Activated naive CD4-positive, alpha-beta T cell treated with anti-CD3 and anti-CD28 coated beads, Interleukin-2, amount 50 U/mL, for 24 hours (primary cell): ENCODE measurements at regions not wholly inside any gene's neighbourhood (a gene's known extent, or its start where the extent isn't known, plus 50 kb on each side); places are given as distances from the start of the nearest gene placed in this dataset.
A peak's percentile ranks its signal among the peaks of the same experiment; 100 is the strongest.
"Not testable (repeated sequence)": the region's sequence is repeated elsewhere in the genome, so short reads cannot be mapped to it uniquely, and the experiment has no call there.

Experiments
- H3K27ac Mint-ChIP-seq: one replicate; pipeline ENCODE4 v1.8.0; 2021; ENCODE audit warnings: mild to moderate bottlenecking, mixed read lengths
- H3K27me3 Mint-ChIP-seq: one replicate; pipeline ENCODE4 v1.8.0; 2021; ENCODE audit warnings: mixed read lengths
- H3K36me3 Mint-ChIP-seq: one replicate; pipeline ENCODE4 v1.8.0; 2021; ENCODE audit warnings: mixed read lengths
- H3K4me1 Mint-ChIP-seq: one replicate; pipeline ENCODE4 v1.8.0; 2021; ENCODE audit warnings: mixed read lengths
- H3K4me3 Mint-ChIP-seq: one replicate; pipeline ENCODE4 v1.8.0; 2021; ENCODE audit warnings: mild to moderate bottlenecking, mixed read lengths
- H3K9me3 Mint-ChIP-seq: one replicate; pipeline ENCODE4 v1.8.0; 2021; ENCODE audit warnings: mixed read lengths

DNA sequence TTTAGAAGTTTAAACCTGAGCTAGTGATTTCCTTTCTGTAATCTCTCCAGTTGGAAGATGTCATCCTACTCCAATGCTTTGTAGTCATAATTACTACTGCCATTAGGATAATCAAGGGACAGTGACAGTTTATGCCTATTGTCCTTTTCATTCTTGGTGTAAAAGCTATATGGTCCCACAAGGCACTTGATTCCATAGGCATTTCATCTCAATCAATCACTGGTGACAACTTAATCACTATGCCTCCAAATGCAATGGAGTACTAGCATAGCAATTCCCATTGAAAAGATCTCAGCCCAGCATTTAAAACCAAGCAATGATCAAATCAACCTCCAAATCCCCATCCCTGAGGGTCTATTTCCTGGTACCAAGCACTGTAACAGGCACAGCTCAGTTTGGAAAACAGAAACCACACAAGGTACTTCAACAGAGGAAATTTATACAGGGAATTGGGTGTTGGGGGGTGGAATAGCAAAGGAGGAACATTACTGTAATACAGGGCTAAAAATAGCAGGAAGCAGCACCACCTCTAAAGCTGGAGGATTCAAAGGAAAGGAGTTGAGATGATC, 51.0 kb downstream of the FHIP2A start:
- Mint-ChIP-seq H3K9me3 (no peaks in the 10 kb centered on the region), H3K36me3 (peaks cover 1% of the 10 kb centered on the region), H3K27me3 (peaks cover 16% of the 10 kb centered on the region), H3K27ac (no peak overlapping the region), H3K4me3 (no peak overlapping the region), H3K4me1 (peaks cover 6% of the 10 kb centered on the region)

DNA sequence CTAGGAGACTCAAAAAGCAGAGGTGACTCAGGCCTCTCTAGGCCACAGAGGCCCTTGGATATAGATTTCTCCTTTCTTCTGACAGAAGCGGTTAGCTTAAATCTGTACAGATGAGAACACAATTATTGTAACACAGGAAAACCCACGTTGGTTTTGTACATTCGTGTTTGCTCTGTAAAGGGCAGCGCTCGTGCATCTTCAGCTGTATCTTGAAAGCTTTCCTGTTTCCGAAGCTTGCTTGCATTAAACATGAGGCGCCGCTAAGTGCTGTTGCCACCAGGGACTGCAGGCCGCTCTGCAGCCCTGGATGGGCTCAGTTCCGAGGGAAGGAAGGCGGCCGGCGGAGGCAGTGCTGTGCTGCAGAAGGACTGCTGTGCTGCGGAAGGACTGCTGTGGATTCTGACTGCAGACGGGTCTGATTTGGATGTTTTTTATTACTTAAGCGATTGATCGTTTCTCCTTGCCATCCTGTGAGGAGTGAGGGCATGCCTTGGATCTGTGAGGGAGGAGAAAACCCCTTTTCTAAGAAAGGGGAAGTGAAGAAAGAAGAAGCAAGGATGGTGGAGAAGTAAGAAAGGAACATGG, 53.3 kb downstream of the FHIP2A start:
- peak overlapping the region; percentile 68 for H3K27ac Mint-ChIP-seq
- H3K4me3 Mint-ChIP-seq, result no peak overlapping the region
- peaks cover 6% of the 10 kb centered on the region for H3K4me1 Mint-ChIP-seq

DNA sequence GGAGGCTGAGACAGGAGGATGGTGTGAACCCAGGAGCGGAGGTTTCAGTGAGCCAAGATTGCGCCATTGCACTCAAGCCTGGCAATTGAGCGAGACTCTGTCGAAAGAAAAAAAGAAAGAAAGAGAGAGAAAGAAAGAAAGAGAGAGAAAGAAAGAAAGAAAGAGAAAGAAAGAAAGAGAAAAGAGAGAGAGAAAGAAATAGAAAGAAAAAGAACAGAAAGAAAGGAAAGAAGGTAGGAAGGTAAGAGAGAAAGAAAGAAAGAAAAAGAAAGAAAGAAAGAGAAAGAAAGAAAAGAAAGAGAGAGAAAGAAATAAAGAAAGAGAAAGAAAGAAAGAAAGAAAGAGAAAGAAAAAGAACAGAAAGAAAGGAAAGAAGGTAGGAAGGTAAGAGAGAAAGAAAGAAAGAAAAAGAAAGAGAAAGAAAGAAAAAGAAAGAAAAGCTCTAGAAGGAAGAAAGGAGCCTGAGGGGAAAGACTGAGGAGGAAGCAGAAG, 54.1 kb downstream of the FHIP2A start:
- not testable (repeated sequence) for H3K4me1 Mint-ChIP-seq, H3K27ac Mint-ChIP-seq, H3K9me3 Mint-ChIP-seq, H3K4me3 Mint-ChIP-seq, H3K36me3 Mint-ChIP-seq
- peaks cover 26% of the 10 kb centered on the region for H3K27me3 Mint-ChIP-seq

More for the DNA sequence above, 53.3 kb downstream of the FHIP2A start:
- H3K9me3 Mint-ChIP-seq, result no peaks in the 10 kb centered on the region
- peaks cover 1% of the 10 kb centered on the region for H3K36me3 Mint-ChIP-seq
- peaks cover 26% of the 10 kb centered on the region for H3K27me3 Mint-ChIP-seq

DNA sequence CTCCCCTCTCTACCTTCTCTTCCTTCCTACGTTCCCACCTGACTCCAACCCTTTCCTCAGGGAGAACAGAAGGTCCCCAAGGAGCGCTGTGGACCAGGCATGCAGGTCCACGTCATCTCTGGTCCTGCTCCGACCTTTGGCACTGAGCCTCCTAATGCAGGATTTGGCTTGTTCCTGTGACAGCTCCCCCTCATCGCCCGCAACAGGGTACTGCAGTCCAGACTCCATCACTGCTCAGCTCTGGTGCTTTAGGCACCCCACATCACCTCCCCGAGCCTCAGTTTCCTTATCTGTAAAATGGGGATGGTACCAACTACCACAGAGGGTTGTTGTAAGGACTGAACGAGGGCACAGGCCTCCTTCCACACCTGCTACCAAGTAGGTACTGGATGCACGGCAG, 54.6 kb downstream of the FHIP2A start:
- Mint-ChIP-seq H3K36me3 (peaks cover 1% of the 10 kb centered on the region), H3K9me3 (no peaks in the 10 kb centered on the region), H3K4me3 (no peak overlapping the region), H3K27me3 (peaks cover 26% of the 10 kb centered on the region), H3K27ac (no peak overlapping the region), H3K4me1 (peaks cover 6% of the 10 kb centered on the region)

DNA sequence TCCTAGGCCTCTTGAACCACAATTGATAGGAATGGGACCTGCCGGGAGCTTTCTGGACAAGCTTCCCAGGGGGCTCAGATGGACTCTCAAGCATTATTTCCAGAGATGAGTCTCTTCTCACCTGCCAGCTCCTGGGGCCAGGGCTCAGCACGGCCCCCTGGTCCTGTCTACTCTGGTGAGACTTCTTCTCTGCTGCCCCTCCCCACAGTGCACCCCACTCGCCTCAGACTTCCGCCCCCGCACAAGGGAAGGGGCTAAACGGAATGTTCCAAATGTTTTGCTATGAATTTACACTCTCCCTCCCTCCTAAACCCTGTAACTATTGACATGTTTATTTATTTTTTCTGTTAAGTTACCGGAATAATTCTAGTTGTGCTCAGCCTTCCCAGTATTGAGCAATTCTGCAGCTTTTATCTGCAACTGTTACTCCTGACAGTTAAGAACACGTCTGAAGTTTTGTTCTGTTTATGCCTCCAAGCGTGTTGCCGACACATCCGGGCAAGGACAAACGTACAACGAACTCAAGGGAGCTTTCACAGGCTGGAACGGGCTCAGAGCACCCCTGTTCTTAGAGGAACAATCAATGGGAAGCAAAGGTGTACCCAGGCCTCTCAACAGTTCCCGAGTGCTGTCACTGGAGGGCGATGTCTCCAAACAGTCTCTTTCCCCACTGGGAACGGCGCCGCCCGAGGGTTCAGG, 55.2 kb downstream of the FHIP2A start:
- H3K9me3 Mint-ChIP-seq, result no peaks in the 10 kb centered on the region
- H3K27ac Mint-ChIP-seq, result no peak overlapping the region
- peaks cover 22% of the 10 kb centered on the region for H3K27me3 Mint-ChIP-seq
- peaks cover 1% of the 10 kb centered on the region for H3K36me3 Mint-ChIP-seq
- peaks cover 6% of the 10 kb centered on the region for H3K4me1 Mint-ChIP-seq
- H3K4me3 Mint-ChIP-seq, result no peak overlapping the region

DNA sequence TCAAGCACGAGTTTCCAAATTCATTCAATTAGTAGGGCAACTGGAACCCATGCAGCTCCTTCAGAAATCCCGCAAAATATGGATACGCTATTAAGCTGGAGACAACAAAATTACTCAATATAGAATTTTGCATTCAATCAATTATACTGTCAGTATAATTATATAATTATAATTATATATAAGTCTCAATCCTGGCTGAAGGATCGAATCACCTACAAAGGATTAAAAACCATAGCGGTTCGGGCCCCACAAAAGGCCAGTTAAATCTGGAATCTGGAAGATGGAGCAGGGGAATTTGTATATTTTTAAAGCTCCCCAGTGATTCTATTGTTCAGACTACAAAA, 55.7 kb downstream of the FHIP2A start:
- Mint-ChIP-seq H3K4me1 (peaks cover 6% of the 10 kb centered on the region), H3K9me3 (no peaks in the 10 kb centered on the region), H3K27ac (no peak overlapping the region), H3K4me3 (no peak overlapping the region), H3K27me3 (peaks cover 22% of the 10 kb centered on the region), H3K36me3 (peaks cover 1% of the 10 kb centered on the region)

DNA sequence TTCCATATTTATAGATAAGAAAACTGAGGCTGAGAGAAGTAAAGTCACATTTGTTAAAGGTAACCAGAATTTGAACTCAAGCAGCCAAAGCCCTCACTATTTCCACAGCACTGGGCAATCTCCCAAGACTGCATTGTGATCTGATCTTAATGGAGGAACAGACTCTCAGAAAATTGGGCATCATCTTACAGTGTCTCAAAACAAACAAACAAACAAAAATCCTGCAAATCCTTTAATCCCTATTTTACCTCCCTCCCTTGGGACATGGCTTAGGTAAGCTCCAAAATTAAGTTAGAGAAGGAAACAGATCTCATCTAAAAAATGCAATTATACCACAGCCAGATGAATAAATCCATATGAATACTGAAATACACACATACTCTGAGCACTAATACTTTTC, 57.5 kb downstream of the FHIP2A start:
- Mint-ChIP-seq H3K27ac (no peak overlapping the region), H3K36me3 (peaks cover 1% of the 10 kb centered on the region), H3K4me1 (peaks cover 6% of the 10 kb centered on the region), H3K27me3 (peaks cover 20% of the 10 kb centered on the region), H3K4me3 (no peak overlapping the region), H3K9me3 (no peaks in the 10 kb centered on the region)

DNA sequence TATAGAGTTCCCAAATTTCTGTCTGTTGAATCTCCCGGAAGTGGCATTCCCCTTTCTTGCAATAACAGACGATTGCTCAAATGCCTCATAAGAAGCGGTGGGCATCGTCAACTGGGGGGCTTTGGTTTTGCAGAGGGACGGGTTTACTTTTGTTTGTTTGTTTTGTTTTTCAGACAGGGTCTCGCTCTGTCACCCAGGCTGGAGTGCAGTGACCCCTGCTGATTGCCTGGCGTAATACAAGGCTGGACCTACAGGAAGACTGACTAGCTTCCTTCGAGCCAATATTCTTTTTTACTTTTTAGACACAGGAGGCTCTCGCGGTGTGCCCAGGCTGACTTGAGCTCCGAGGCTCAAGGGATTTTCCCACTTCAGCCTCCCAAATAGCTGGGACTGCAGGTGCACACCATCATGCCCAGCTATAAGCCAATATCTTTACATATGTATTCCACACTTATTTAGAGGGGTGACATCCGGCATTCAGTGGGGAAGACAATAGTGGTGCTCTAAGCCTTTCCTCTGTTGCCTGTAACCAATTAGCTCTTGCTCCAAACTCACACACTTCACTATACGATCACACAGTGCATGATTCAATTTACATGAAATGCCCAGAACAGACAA, 58.1 kb downstream of the FHIP2A start:
- H3K4me3 Mint-ChIP-seq, result no peak overlapping the region
- peaks cover 1% of the 10 kb centered on the region for H3K36me3 Mint-ChIP-seq
- H3K4me1 Mint-ChIP-seq, result peaks cover 6% of the 10 kb centered on the region
- peaks cover 20% of the 10 kb centered on the region for H3K27me3 Mint-ChIP-seq
- no peak overlapping the region for H3K27ac Mint-ChIP-seq
- H3K9me3 Mint-ChIP-seq, result no peaks in the 10 kb centered on the region

DNA sequence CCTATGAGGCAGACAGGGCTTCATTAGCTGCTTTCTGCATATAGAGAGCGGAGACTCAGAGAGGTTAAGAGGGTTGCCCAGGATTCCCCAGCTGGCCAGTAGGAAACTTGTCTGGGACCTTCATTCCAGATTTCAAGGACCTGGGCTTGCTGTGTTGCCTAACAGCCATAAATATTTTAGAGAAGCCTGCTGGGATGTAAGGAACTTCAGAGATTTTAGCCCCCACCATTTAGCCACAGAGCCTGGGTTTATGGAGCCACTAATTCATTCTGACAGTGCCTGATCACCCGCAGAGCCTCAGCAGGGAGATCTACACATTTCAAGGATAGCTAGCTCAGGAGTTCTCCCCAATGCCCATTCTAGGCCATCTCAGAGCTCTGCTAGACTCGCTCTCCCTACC, 56.6 kb upstream of the TRUB1 start:
- Mint-ChIP-seq H3K9me3 (no peaks in the 10 kb centered on the region), H3K4me3 (no peak overlapping the region), H3K36me3 (no peaks in the 10 kb centered on the region), H3K27me3 (peaks cover 12% of the 10 kb centered on the region), H3K4me1 (no peaks in the 10 kb centered on the region), H3K27ac (no peak overlapping the region)

DNA sequence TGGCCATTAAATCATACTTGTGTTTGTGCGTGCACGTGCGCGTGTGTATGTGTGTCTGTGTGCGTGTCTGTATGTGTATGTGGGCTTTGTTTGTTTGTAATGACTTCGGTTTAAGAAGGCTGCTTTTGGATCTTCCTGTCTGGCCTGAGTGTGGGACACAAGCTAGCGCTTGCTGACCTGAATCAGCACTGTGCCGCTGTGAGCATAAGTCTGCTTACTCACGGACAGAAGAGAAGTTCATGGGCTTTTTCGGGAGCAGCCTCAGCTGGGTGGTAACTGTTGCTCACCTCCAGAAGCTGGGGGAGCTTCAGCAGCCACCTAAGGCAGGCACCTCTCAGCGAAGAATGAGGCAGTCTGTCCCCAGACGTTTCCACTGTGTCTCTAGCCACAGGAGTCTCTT, 56.1 kb upstream of the TRUB1 start:
- H3K4me1 Mint-ChIP-seq, result no peaks in the 10 kb centered on the region
- H3K36me3 Mint-ChIP-seq, result no peaks in the 10 kb centered on the region
- peaks cover 12% of the 10 kb centered on the region for H3K27me3 Mint-ChIP-seq
- H3K27ac Mint-ChIP-seq, result no peak overlapping the region
- H3K9me3 Mint-ChIP-seq, result no peaks in the 10 kb centered on the region
- no peak overlapping the region for H3K4me3 Mint-ChIP-seq

DNA sequence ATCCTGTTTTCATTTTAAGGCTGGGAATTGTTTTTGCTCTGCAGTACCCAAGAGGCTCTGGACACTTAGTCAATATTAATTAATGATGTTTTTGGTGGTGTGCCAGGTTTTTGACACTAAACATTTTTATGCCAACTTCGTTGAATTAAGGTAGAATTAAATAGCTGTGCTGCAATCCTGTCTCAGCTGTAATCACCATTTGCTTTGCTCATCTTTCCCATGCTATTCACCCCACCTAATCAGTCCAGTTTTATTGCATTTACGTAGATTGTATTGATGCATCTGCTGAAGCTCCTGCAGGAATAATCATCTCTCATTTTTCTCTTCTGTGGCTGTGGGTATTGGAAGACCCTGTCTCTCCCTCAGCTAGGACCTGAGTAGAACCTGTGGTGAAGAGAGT, 52.6 kb upstream of the TRUB1 start:
- H3K9me3 Mint-ChIP-seq, result no peaks in the 10 kb centered on the region
- no peak overlapping the region for H3K4me3 Mint-ChIP-seq
- peaks cover 6% of the 10 kb centered on the region for H3K27me3 Mint-ChIP-seq
- H3K4me1 Mint-ChIP-seq, result no peaks in the 10 kb centered on the region
- no peaks in the 10 kb centered on the region for H3K36me3 Mint-ChIP-seq
- H3K27ac Mint-ChIP-seq, result no peak overlapping the region
